ENCODE measurements at regions not wholly inside any gene's neighbourhood (a gene's known extent, or its start where the extent isn't known, plus 50 kb on each side); places are given as distances from the start of the nearest gene placed in this dataset.

DNA sequence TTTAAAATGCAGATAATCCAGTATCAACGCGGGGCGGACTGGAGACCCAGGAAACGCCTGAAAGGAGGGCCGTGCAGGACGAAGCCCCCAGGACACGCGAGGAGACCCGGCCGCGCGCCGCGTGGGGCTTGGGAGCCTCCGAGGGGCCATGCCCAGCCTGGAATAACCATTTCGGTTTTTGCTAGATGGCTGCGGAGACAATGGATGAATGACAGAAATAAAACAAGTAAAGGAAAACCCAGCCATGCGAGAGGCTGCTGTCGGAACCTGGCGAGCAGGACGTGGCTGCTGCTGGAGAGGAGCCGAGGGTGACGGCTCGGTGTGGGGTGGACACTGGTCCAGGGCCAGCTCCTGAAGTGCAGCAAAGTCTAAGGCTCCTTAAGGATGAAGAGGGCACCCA, 227.2 kb upstream of the ADARB2 start:
- TF ChIP-seq, protein P1, sequence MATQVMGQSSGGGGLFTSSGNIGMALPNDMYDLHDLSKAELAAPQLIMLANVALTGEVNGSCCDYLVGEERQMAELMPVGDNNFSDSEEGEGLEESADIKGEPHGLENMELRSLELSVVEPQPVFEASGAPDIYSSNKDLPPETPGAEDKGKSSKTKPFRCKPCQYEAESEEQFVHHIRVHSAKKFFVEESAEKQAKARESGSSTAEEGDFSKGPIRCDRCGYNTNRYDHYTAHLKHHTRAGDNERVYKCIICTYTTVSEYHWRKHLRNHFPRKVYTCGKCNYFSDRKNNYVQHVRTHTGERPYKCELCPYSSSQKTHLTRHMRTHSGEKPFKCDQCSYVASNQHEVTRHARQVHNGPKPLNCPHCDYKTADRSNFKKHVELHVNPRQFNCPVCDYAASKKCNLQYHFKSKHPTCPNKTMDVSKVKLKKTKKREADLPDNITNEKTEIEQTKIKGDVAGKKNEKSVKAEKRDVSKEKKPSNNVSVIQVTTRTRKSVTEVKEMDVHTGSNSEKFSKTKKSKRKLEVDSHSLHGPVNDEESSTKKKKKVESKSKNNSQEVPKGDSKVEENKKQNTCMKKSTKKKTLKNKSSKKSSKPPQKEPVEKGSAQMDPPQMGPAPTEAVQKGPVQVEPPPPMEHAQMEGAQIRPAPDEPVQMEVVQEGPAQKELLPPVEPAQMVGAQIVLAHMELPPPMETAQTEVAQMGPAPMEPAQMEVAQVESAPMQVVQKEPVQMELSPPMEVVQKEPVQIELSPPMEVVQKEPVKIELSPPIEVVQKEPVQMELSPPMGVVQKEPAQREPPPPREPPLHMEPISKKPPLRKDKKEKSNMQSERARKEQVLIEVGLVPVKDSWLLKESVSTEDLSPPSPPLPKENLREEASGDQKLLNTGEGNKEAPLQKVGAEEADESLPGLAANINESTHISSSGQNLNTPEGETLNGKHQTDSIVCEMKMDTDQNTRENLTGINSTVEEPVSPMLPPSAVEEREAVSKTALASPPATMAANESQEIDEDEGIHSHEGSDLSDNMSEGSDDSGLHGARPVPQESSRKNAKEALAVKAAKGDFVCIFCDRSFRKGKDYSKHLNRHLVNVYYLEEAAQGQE (IDR thresholded peaks at IDR 0.05) = no peak
- Histone ChIP-seq H3K36me3 (ENCODE audit: control insufficient read depth in 4 of 4, insufficient read depth in 3 of 4, low read depth in 1 of 4, low read length in 3 of 4) (no peaks in the 10 kb centered on the region), H3K4me1 (ENCODE audit: control insufficient read depth in 4 of 4, insufficient read depth in 4 of 4, low read length in 3 of 4) (no peaks in the 10 kb centered on the region), H3K9me3 (ENCODE audit: control insufficient read depth in 4 of 4, low read length in 3 of 4) (no peaks in the 10 kb centered on the region), H3K4me3 (ENCODE audit: low read depth in 1 of 3, low read length in 3 of 3) (no peak overlapping the region), H3K27me3 (ENCODE audit: control insufficient read depth in 4 of 4, insufficient read depth in 4 of 4, low read length in 3 of 4) (no peaks in the 10 kb centered on the region), H3K9ac (ENCODE audit: low read depth in 1 of 2, low read length in 2 of 2) (no peak overlapping the region), H3K27ac (ENCODE audit: low read depth in 1 of 2, low read length in 2 of 2) (no peak overlapping the region)
- 88% methylated on average over 24 of the region's 24 CpGs for WGBS
- no peak for DNase-seq (ENCODE audit: low spot score)

DNA sequence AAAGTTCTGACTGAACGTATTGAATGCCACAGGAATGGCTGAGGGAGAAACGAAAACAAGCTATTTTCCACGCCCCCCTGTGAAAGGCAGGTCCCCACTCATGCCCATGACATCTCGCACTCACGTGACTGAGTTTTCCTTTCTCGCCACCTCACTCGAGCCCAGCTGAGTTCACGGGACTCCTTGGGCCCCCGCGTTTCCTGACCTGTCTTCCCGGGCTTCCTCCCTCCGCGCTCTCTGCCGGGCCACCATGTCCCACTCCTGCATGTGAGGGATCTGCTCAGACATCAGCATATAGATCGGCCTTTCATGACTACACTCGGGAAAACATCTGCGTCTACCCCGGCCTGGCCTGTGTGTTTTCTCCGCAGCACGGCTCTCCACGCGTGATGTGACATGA, 226.0 kb upstream of the ADARB2 start:
- Histone ChIP-seq H3K9me3 (ENCODE audit: control insufficient read depth in 4 of 4, low read length in 3 of 4) (no peaks in the 10 kb centered on the region), H3K36me3 (ENCODE audit: control insufficient read depth in 4 of 4, insufficient read depth in 3 of 4, low read depth in 1 of 4, low read length in 3 of 4) (no peaks in the 10 kb centered on the region), H3K4me3 (ENCODE audit: low read depth in 1 of 3, low read length in 3 of 3) (no peak overlapping the region), H3K4me1 (ENCODE audit: control insufficient read depth in 4 of 4, insufficient read depth in 4 of 4, low read length in 3 of 4) (no peaks in the 10 kb centered on the region), H3K27me3 (ENCODE audit: control insufficient read depth in 4 of 4, insufficient read depth in 4 of 4, low read length in 3 of 4) (no peaks in the 10 kb centered on the region), H3K9ac (ENCODE audit: low read depth in 1 of 2, low read length in 2 of 2) (no peak overlapping the region), H3K27ac (ENCODE audit: low read depth in 1 of 2, low read length in 2 of 2) (no peak overlapping the region)
- no peak for DNase-seq (ENCODE audit: low spot score)
- TF ChIP-seq, protein P1 (IDR thresholded peaks at IDR 0.05) = no peak
- TF ChIP-seq GABPA (IDR thresholded peaks at IDR 0.05 in 1 of 2, conservative IDR thresholded peaks at IDR 0.05 in 1 of 2) (no peak), EGR1 (IDR thresholded peaks at IDR 0.05; ENCODE audit: low read depth in 2 of 2) (no peak), TAF1 (conservative IDR thresholded peaks at IDR 0.05) (no peak), HNF4G (IDR thresholded peaks at IDR 0.05) (no peak), FOXA2 (IDR thresholded peaks at IDR 0.05) (no peak)
- TF ChIP-seq, protein P2, sequence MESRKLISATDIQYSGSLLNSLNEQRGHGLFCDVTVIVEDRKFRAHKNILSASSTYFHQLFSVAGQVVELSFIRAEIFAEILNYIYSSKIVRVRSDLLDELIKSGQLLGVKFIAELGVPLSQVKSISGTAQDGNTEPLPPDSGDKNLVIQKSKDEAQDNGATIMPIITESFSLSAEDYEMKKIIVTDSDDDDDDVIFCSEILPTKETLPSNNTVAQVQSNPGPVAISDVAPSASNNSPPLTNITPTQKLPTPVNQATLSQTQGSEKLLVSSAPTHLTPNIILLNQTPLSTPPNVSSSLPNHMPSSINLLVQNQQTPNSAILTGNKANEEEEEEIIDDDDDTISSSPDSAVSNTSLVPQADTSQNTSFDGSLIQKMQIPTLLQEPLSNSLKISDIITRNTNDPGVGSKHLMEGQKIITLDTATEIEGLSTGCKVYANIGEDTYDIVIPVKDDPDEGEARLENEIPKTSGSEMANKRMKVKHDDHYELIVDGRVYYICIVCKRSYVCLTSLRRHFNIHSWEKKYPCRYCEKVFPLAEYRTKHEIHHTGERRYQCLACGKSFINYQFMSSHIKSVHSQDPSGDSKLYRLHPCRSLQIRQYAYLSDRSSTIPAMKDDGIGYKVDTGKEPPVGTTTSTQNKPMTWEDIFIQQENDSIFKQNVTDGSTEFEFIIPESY (IDR thresholded peaks at IDR 0.05) = no peak
- TF ChIP-seq, protein P3, sequence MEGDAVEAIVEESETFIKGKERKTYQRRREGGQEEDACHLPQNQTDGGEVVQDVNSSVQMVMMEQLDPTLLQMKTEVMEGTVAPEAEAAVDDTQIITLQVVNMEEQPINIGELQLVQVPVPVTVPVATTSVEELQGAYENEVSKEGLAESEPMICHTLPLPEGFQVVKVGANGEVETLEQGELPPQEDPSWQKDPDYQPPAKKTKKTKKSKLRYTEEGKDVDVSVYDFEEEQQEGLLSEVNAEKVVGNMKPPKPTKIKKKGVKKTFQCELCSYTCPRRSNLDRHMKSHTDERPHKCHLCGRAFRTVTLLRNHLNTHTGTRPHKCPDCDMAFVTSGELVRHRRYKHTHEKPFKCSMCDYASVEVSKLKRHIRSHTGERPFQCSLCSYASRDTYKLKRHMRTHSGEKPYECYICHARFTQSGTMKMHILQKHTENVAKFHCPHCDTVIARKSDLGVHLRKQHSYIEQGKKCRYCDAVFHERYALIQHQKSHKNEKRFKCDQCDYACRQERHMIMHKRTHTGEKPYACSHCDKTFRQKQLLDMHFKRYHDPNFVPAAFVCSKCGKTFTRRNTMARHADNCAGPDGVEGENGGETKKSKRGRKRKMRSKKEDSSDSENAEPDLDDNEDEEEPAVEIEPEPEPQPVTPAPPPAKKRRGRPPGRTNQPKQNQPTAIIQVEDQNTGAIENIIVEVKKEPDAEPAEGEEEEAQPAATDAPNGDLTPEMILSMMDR (IDR thresholded peaks at IDR 0.05; ENCODE audit: low read depth, low read length, missing input control) = no peak
- WGBS = 90% methylated on average over 22 of the region's 22 CpGs
